HepG2 (cell line): ENCODE measurements at regions not wholly inside any gene's neighbourhood (a gene's known extent, or its start where the extent isn't known, plus 50 kb on each side); places are given as distances from the start of the nearest gene placed in this dataset.

Experiments
- ATM ChIP-seq: fragments of 450-650 bp; IDR thresholded peaks from 2 replicates; pipeline ENCODE4 v1.7.1; 2017; ENCODE audit warnings: mild to moderate bottlenecking, borderline replicate concordance
- CBX5 ChIP-seq: sonication (generic); formaldehyde crosslinking; IDR thresholded peaks from 2 replicates; pipeline ENCODE4 v1.4.0; 2020; ENCODE audit warnings: missing genetic modification reagents, borderline replicate concordance
- FUBP1 ChIP-seq: sonication (generic); formaldehyde crosslinking; IDR thresholded peaks from 2 replicates; pipeline ENCODE4 v1.5.1; 2020; ENCODE audit warnings: missing genetic modification reagents, mild to moderate bottlenecking, borderline replicate concordance
- GABPB1 ChIP-seq: IDR thresholded peaks from 2 replicates; pipeline ENCODE4 v1.6.1; 2016; ENCODE audit warnings: mild to moderate bottlenecking, missing genetic modification reagents, moderate library complexity, missing compliant biosample characterization
- HOXD1 ChIP-seq: sonication (generic); formaldehyde crosslinking; IDR thresholded peaks from 2 replicates; pipeline ENCODE4 v1.5.0; 2020; ENCODE audit warnings: missing genetic modification reagents
- IRX3 ChIP-seq: sonication (generic); formaldehyde crosslinking; IDR thresholded peaks from 2 replicates; pipeline ENCODE4 v1.8.1; 2023; ENCODE audit warnings: mild to moderate bottlenecking, low read depth, missing genetic modification reagents, borderline replicate concordance
- KMT2A ChIP-seq: sonication (generic); formaldehyde crosslinking; IDR thresholded peaks from 2 replicates; pipeline ENCODE4 v1.4.0; 2020; ENCODE audit warnings: missing genetic modification reagents
- MBD4 ChIP-seq: IDR thresholded peaks from 2 replicates; pipeline ENCODE4 v1.6.1; 2012; ENCODE audit warnings: low read length, inconsistent platforms, borderline replicate concordance
- NCOA5 ChIP-seq: sonication (generic); formaldehyde crosslinking; IDR thresholded peaks from 2 replicates; pipeline ENCODE4 v1.4.0; 2020; ENCODE audit warnings: missing genetic modification reagents
- NKX3-1 ChIP-seq: sonication (generic); formaldehyde crosslinking; IDR thresholded peaks from 2 replicates; pipeline ENCODE4 v1.5.0; 2020; ENCODE audit warnings: missing genetic modification reagents
- NR0B2 ChIP-seq: sonication (generic); formaldehyde crosslinking; IDR thresholded peaks from 2 replicates; pipeline ENCODE4 v1.4.0; 2020; ENCODE audit warnings: mild to moderate bottlenecking, missing genetic modification reagents
- REL ChIP-seq: sonication (generic); formaldehyde crosslinking; conservative IDR thresholded peaks from 2 replicates; pipeline ENCODE4 v1.8.0; 2022; ENCODE audit warnings: mild to moderate bottlenecking, missing genetic modification reagents, moderate library complexity
- SALL1 ChIP-seq: sonication (generic); formaldehyde crosslinking; IDR thresholded peaks from 2 replicates; pipeline ENCODE4 v1.8.0; 2022; ENCODE audit warnings: mild to moderate bottlenecking, missing genetic modification reagents
- SKIL ChIP-seq: sonication (generic); formaldehyde crosslinking; IDR thresholded peaks from 2 replicates; pipeline ENCODE4 v1.8.0; 2022; ENCODE audit warnings: missing genetic modification reagents, mild to moderate bottlenecking, moderate library complexity, borderline replicate concordance
- SMC3 ChIP-seq: IDR thresholded peaks from 2 replicates; pipeline ENCODE4 v1.6.1; 2011; ENCODE audit warnings: low read length, improper control_type of control experiment
- SP4 ChIP-seq: sonication (generic); formaldehyde crosslinking; IDR thresholded peaks from 2 replicates; pipeline ENCODE4 v1.8.1; 2023; ENCODE audit warnings: mild to moderate bottlenecking, missing genetic modification reagents
- TIGD3 ChIP-seq: sonication (generic); formaldehyde crosslinking; IDR thresholded peaks from 2 replicates; pipeline ENCODE4 v1.5.1; 2020; ENCODE audit warnings: mild to moderate bottlenecking, missing genetic modification reagents, borderline replicate concordance
- TRIM24 ChIP-seq: sonication (generic); formaldehyde crosslinking; IDR thresholded peaks from 2 replicates; pipeline ENCODE4 v1.8.0; 2022; ENCODE audit warnings: mild to moderate bottlenecking, missing genetic modification reagents
- ZFP62 ChIP-seq: sonication (generic); formaldehyde crosslinking; IDR thresholded peaks from 2 replicates; pipeline ENCODE4 v1.4.0; 2020; ENCODE audit warnings: missing genetic modification reagents
- ZFY ChIP-seq: sonication (generic); formaldehyde crosslinking; IDR thresholded peaks from 2 replicates; pipeline ENCODE4 v1.4.0; 2020; ENCODE audit warnings: missing genetic modification reagents
- ZNF33A ChIP-seq: sonication (generic); formaldehyde crosslinking; IDR thresholded peaks from 2 replicates; pipeline ENCODE4 v1.5.1; 2020; ENCODE audit warnings: missing genetic modification reagents, mild to moderate bottlenecking, moderate library complexity, borderline replicate concordance
- ZNF451 ChIP-seq: sonication (generic); formaldehyde crosslinking; IDR thresholded peaks from 2 replicates; pipeline ENCODE4 v1.5.0; 2020; ENCODE audit warnings: mild to moderate bottlenecking, missing genetic modification reagents
- ZNF616 ChIP-seq: sonication (generic); formaldehyde crosslinking; IDR thresholded peaks from 2 replicates; pipeline ENCODE4 v1.5.0; 2020; ENCODE audit warnings: low read depth, mild to moderate bottlenecking, missing genetic modification reagents

GRCh38 chr17:51461578-51462004 is 201.2 kb downstream of the UTP18 start (continued):
- TF ChIP-seq TIGD3 (CRISPR knock-in tag) (no peak), NR0B2 (CRISPR knock-in tag) (no peak), NCOA5 (CRISPR knock-in tag) (no peak), ATM (no peak), SALL1 (CRISPR knock-in tag) (peak; percentile 34; the same call in 1 of the 2 replicates), ZNF616 (CRISPR knock-in tag) (no peak), CBX5 (CRISPR knock-in tag) (0 out of 2 replicates have a peak, but pooled peaks have one; percentile 33), SMC3 (peak; percentile 50; the same call in 1 of the 2 replicates), HOXD1 (no peak), MBD4 (no peak), ZFY (CRISPR knock-in tag) (no peak), FUBP1 (CRISPR knock-in tag) (no peak), REL (CRISPR knock-in tag) (no peak), ZNF451 (CRISPR knock-in tag) (no peak), SKIL (no peak), GABPB1 (CRISPR knock-in tag) (peak; percentile 84), ZFP62 (CRISPR knock-in tag) (no peak), SP4 (CRISPR knock-in tag) (no peak), NKX3-1 (no peak), TRIM24 (CRISPR knock-in tag) (no peak), KMT2A (CRISPR knock-in tag) (no peak), IRX3 (CRISPR knock-in tag) (no peak), ZNF33A (CRISPR knock-in tag) (no peak)
- TF ChIP-seq, all 625 proteins: peak for 22
